ENCODE measurements at regions not wholly inside any gene's neighbourhood (a gene's known extent, or its start where the extent isn't known, plus 50 kb on each side); places are given as distances from the start of the nearest gene placed in this dataset.

- Histone ChIP-seq H3K36me3 (ENCODE audit: control insufficient read depth in 2 of 2, insufficient read depth in 2 of 2, low read length in 1 of 2) (no peaks in the 10 kb centered on the region), H3K4me1 (ENCODE audit: control insufficient read depth, insufficient read depth, low read length) (peaks cover 18% of the 10 kb centered on the region), H3K9ac (ENCODE audit: control insufficient read depth, insufficient read depth, low read length) (no peak overlapping the region), H3K9me3 (replicated peaks; ENCODE audit: control insufficient read depth, insufficient read depth, low read length) (peaks cover 10% of the 10 kb centered on the region), H3K27me3 (replicated peaks in 1 of 2; ENCODE audit: control insufficient read depth in 2 of 2, insufficient read depth in 2 of 2, low read length in 1 of 2) (peaks cover 7% of the 10 kb centered on the region in 2 experiments), H2AFZ (ENCODE audit: control insufficient read depth, low read depth, low read length) (no peak overlapping the region), H3K79me2 (ENCODE audit: control insufficient read depth, insufficient read depth, low read length) (no peaks in the 10 kb centered on the region), H3K4me2 (ENCODE audit: control insufficient read depth, insufficient read depth) (peak overlapping the region; percentile 62; the same call in 1 of the 2 replicates), H3K4me3 (no peak overlapping the region), H3K27ac (ENCODE audit: control insufficient read depth, insufficient read depth) (no peak overlapping the region), H4K20me1 (ENCODE audit: control insufficient read depth, insufficient read depth) (no peaks in the 10 kb centered on the region)
- BruUV-seq (replicated peaks) = no TSS peak
- TF ChIP-seq SPI1 (IDR thresholded peaks at IDR 0.05; ENCODE audit: borderline replicate concordance, insufficient read depth, low read depth, low read length) (no peak), ZNF217 (IDR thresholded peaks at IDR 0.05) (0 out of 2 replicates have a peak, but pooled peaks have one; percentile 13), CHD1 (IDR thresholded peaks at IDR 0.05; ENCODE audit: low read depth, low read length) (no peak), PBX3 (IDR thresholded peaks at IDR 0.05; ENCODE audit: insufficient replicate concordance, low read depth, low read length) (no peak)
- DNase-seq (ENCODE audit: low read depth, low spot score) = no peak
- ChIA-PET RAD21 (ENCODE audit: unreplicated experiment) (no interaction called here), SMC1A (ENCODE audit: uncharacterized antibody, unreplicated experiment) (interaction anchor here (1.0 kb wide), 1 partner anchor 8 kb away, joined by 3 read pairs; no protein-coding TSS in a partner anchor), CTCF (interaction anchor here (1.1 kb wide), 1 partner anchor 718 kb away, joined by 3 read pairs; no protein-coding TSS in a partner anchor), POLR2A (no interaction called here)
- in situ Hi-C loops (cut with MboI) (no loop called here), intact Hi-C loops (cut with micrococcal nuclease; ENCODE audit: unreplicated experiment) (loop anchor here (10.0 kb wide), 1 partner anchor 78 kb away; no protein-coding TSS in a partner anchor)
- peak; percentile 49 for ATAC-seq
- no peak for FAIRE-seq
- 32% methylated on average over 3 of the region's 3 CpGs for WGBS (ENCODE audit: insufficient coverage, insufficient replicate concordance, low lambda C conversion rate, missing lambda C conversion rate)
Measured at GRCh38 chr13:40102360-40102727, 446.9 kb downstream of the COG6 start.

GRCh38 chr13:40102854-40103253, 447.4 kb downstream of the COG6 start:
- peak; percentile 21; the same call in 1 of the 3 replicates for ATAC-seq
- H3K9ac ChIP-seq (ENCODE audit: control insufficient read depth, insufficient read depth, low read length) = no peak overlapping the region
- ChIA-PET RAD21 (ENCODE audit: unreplicated experiment) (no interaction called here), SMC1A (ENCODE audit: uncharacterized antibody, unreplicated experiment) (interaction anchor here (1.0 to 1.2 kb wide), 2 partner anchors 9 kb away, joined by 3 to 5 read pairs; no protein-coding TSS in a partner anchor), POLR2A (no interaction called here), CTCF (no interaction called here)
- no peak for DNase-seq (ENCODE audit: low read depth, low spot score)
- 60% methylated on average over 9 of the region's 9 CpGs for WGBS (ENCODE audit: insufficient coverage, insufficient replicate concordance, low lambda C conversion rate, missing lambda C conversion rate)
- peak; percentile 65 for FAIRE-seq
- intact Hi-C loops (cut with micrococcal nuclease; ENCODE audit: unreplicated experiment) = loop anchor here (10.0 kb wide), 1 partner anchor 78 kb away; no protein-coding TSS in a partner anchor
- H3K27me3 ChIP-seq (replicated peaks in 1 of 2; ENCODE audit: control insufficient read depth in 2 of 2, insufficient read depth in 2 of 2, low read length in 1 of 2) = peaks cover 6 to 7% of the 10 kb centered on the region in 2 experiments
- H3K27ac ChIP-seq (ENCODE audit: control insufficient read depth, insufficient read depth) = no peak overlapping the region
- H3K4me1 ChIP-seq (ENCODE audit: control insufficient read depth, insufficient read depth, low read length) = peaks cover 18% of the 10 kb centered on the region
- BruUV-seq (replicated peaks) = no TSS peak
- in situ Hi-C loops (cut with MboI) = no loop called here
- no peak overlapping the region for H3K4me2 ChIP-seq (ENCODE audit: control insufficient read depth, insufficient read depth)
- H2AFZ ChIP-seq (ENCODE audit: control insufficient read depth, low read depth, low read length) = no peak overlapping the region
- H3K79me2 ChIP-seq (ENCODE audit: control insufficient read depth, insufficient read depth, low read length) = no peaks in the 10 kb centered on the region
- peaks cover 10% of the 10 kb centered on the region for H3K9me3 ChIP-seq (replicated peaks; ENCODE audit: control insufficient read depth, insufficient read depth, low read length)
- no peaks in the 10 kb centered on the region for H3K36me3 ChIP-seq (ENCODE audit: control insufficient read depth in 2 of 2, insufficient read depth in 2 of 2, low read length in 1 of 2)
- H4K20me1 ChIP-seq (ENCODE audit: control insufficient read depth, insufficient read depth) = no peaks in the 10 kb centered on the region
- no peak overlapping the region for H3K4me3 ChIP-seq
- TF ChIP-seq NBN (IDR thresholded peaks at IDR 0.05) (no peak), KDM1A (IDR thresholded peaks at IDR 0.05; ENCODE audit: borderline replicate concordance) (no peak), TAF1 (IDR thresholded peaks at IDR 0.05; ENCODE audit: borderline replicate concordance, low read depth, low read length) (no peak), NR2C2 (IDR thresholded peaks at IDR 0.05; ENCODE audit: borderline replicate concordance, control insufficient read depth, insufficient read length, low read depth) (no peak), EP300 (IDR thresholded peaks at IDR 0.05; ENCODE audit: borderline replicate concordance in 1 of 2, control insufficient read depth in 1 of 2, low read depth in 2 of 2, low read length in 2 of 2) (no peak), PAX5 (IDR thresholded peaks at IDR 0.05; ENCODE audit: borderline replicate concordance, low read depth, low read length) (no peak), ZBED1 (IDR thresholded peaks at IDR 0.05; ENCODE audit: borderline replicate concordance) (no peak), HDGF (IDR thresholded peaks at IDR 0.05) (no peak), PBX3 (IDR thresholded peaks at IDR 0.05; ENCODE audit: insufficient replicate concordance, low read depth, low read length) (no peak), ZNF24 (IDR thresholded peaks at IDR 0.05) (no peak), KAT2A (conservative IDR thresholded peaks at IDR 0.05; ENCODE audit: control insufficient read depth, low read depth, low read length) (no peak)
- TF ChIP-seq, protein P1, sequence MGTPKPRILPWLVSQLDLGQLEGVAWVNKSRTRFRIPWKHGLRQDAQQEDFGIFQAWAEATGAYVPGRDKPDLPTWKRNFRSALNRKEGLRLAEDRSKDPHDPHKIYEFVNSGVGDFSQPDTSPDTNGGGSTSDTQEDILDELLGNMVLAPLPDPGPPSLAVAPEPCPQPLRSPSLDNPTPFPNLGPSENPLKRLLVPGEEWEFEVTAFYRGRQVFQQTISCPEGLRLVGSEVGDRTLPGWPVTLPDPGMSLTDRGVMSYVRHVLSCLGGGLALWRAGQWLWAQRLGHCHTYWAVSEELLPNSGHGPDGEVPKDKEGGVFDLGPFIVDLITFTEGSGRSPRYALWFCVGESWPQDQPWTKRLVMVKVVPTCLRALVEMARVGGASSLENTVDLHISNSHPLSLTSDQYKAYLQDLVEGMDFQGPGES (IDR thresholded peaks at IDR 0.05) = no peak
